ENCODE measurements at regions not wholly inside any gene's neighbourhood (a gene's known extent, or its start where the extent isn't known, plus 50 kb on each side); places are given as distances from the start of the nearest gene placed in this dataset.

- Histone ChIP-seq H3K27me3 (no peaks in the 10 kb centered on the region), H3K27ac (no peak overlapping the region), H3K9me3 (no peaks in the 10 kb centered on the region), H3K36me3 (no peaks in the 10 kb centered on the region), H3K4me3 (no peak overlapping the region), H3K4me1 (no peaks in the 10 kb centered on the region)
- TF ChIP-seq, protein P1, sequence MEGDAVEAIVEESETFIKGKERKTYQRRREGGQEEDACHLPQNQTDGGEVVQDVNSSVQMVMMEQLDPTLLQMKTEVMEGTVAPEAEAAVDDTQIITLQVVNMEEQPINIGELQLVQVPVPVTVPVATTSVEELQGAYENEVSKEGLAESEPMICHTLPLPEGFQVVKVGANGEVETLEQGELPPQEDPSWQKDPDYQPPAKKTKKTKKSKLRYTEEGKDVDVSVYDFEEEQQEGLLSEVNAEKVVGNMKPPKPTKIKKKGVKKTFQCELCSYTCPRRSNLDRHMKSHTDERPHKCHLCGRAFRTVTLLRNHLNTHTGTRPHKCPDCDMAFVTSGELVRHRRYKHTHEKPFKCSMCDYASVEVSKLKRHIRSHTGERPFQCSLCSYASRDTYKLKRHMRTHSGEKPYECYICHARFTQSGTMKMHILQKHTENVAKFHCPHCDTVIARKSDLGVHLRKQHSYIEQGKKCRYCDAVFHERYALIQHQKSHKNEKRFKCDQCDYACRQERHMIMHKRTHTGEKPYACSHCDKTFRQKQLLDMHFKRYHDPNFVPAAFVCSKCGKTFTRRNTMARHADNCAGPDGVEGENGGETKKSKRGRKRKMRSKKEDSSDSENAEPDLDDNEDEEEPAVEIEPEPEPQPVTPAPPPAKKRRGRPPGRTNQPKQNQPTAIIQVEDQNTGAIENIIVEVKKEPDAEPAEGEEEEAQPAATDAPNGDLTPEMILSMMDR (IDR thresholded peaks at IDR 0.05): no peak
- intact Hi-C loops (cut with DNase I; ENCODE audit: low total_unique reads): no loop called here
- DNase-seq: no peak
These were observed 1342.8 kb upstream of the WWC1 start for GRCh38 chr5:166948679-166949078.

DNA sequence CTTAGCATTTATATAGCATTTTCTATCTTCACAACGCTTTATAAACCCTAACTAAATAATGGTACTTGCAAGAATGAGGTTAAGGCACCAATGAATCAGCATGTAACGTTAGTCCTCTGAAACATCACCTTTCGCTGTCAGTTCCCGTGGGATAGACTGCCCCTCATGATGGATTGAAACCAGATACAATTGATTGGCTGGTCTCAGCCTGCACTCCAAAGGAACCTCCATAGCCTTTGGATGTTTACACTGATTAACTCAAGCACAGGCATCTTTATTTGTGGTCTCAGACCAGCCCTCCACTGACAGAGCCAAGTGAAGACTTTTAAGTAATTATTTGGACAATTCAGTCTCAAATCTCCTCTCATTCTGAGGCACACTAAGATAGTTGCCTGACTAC lies 1339.4 kb upstream of the WWC1 start:
- H3K36me3 ChIP-seq: no peaks in the 10 kb centered on the region
- no peak overlapping the region for H3K27ac ChIP-seq
- DNase-seq: no peak
- H3K4me1 ChIP-seq: no peaks in the 10 kb centered on the region
- no peaks in the 10 kb centered on the region for H3K27me3 ChIP-seq
- intact Hi-C loops (cut with DNase I; ENCODE audit: low total_unique reads): no loop called here
- TF ChIP-seq, protein P1 (IDR thresholded peaks at IDR 0.05): no peak
- no peaks in the 10 kb centered on the region for H3K9me3 ChIP-seq
- no peak overlapping the region for H3K4me3 ChIP-seq

- H3K36me3 ChIP-seq: no peaks in the 10 kb centered on the region
- DNase-seq: no peak
- TF ChIP-seq, protein P1 (IDR thresholded peaks at IDR 0.05): no peak
- intact Hi-C loops (cut with DNase I; ENCODE audit: low total_unique reads): no loop called here
- no peaks in the 10 kb centered on the region for H3K4me1 ChIP-seq
- no peaks in the 10 kb centered on the region for H3K27me3 ChIP-seq
- no peaks in the 10 kb centered on the region for H3K9me3 ChIP-seq
- no peak overlapping the region for H3K27ac ChIP-seq
- H3K4me3 ChIP-seq: no peak overlapping the region
These were observed 1333.7 kb upstream of the WWC1 start for GRCh38 chr5:166957782-166958181.

DNA sequence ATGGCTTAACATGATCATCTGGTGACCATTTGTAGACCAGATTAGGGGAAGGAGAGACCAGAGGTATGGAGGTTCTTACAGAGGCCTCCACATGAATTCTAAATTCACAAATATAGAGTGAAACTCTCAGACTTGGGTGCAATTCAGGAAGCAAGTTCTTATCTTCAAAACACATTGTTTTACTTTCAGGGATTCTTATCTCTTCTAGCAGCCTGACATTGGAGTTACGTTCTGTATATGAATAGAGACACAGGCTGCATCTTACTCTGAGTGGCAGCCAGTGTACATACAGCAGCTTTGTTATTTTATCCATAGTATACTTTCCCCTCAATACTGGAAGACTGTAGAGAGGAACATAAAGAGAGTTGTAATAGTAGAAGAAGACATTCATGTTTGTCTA lies 1331.7 kb upstream of the WWC1 start:
- no peaks in the 10 kb centered on the region for H3K27me3 ChIP-seq
- H3K9me3 ChIP-seq: no peaks in the 10 kb centered on the region
- no peaks in the 10 kb centered on the region for H3K4me1 ChIP-seq
- intact Hi-C loops (cut with DNase I; ENCODE audit: low total_unique reads): no loop called here
- H3K4me3 ChIP-seq: no peak overlapping the region
- no peak for DNase-seq
- TF ChIP-seq, protein P1 (IDR thresholded peaks at IDR 0.05): no peak
- H3K27ac ChIP-seq: no peak overlapping the region
- H3K36me3 ChIP-seq: no peaks in the 10 kb centered on the region

- intact Hi-C loops (cut with DNase I; ENCODE audit: low total_unique reads): no loop called here
- Histone ChIP-seq H3K36me3 (no peaks in the 10 kb centered on the region), H3K4me3 (no peak overlapping the region), H3K4me1 (no peaks in the 10 kb centered on the region), H3K27me3 (no peaks in the 10 kb centered on the region), H3K27ac (no peak overlapping the region), H3K9me3 (no peaks in the 10 kb centered on the region)
- DNase-seq: no peak
- TF ChIP-seq, protein P1 (IDR thresholded peaks at IDR 0.05): no peak
These were observed 1330.4 kb upstream of the WWC1 start for GRCh38 chr5:166961028-166961427.

DNA sequence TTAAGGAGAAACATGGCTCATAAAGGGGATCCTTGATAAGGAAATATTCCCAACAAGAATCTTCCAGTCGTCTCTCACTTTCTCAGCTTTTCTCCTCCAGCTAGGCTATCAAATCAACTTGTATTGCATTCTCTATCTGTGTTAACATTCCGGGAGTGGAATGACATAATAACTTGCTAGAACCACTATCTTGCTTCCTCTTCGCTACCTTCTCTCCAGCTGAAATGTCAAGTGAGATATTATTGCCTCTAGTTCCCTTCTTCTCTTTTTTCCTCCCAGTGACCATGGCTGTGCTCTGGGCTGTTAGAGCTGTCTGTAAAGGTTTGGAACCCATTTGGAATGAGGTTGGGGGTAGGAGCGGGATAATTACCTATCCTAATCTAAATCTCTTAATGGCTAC lies 1329.5 kb upstream of the WWC1 start:
- TF ChIP-seq, protein P1 (IDR thresholded peaks at IDR 0.05): no peak
- Histone ChIP-seq H3K4me3 (no peak overlapping the region), H3K27ac (no peak overlapping the region), H3K9me3 (no peaks in the 10 kb centered on the region), H3K27me3 (no peaks in the 10 kb centered on the region), H3K36me3 (no peaks in the 10 kb centered on the region), H3K4me1 (no peaks in the 10 kb centered on the region)
- no peak for DNase-seq
- intact Hi-C loops (cut with DNase I; ENCODE audit: low total_unique reads): no loop called here

Measured in tibial artery (tissue), 4 donors.